Gastroesophageal sphincter (tissue), 4 donors: ENCODE measurements at regions not wholly inside any gene's neighbourhood (a gene's known extent, or its start where the extent isn't known, plus 50 kb on each side); places are given as distances from the start of the nearest gene placed in this dataset.

Source experiments
- ATAC-seq: fragments of 150-250 bp; one replicate; pipeline ENCODE4 v1.9.1; 2016; ENCODE audit warnings: mild to moderate bottlenecking, moderate library complexity
- H3K27ac ChIP-seq, 4 donors: fragments of 200-600 bp; sonication (generic) in 3 of 4; 1 replicate in 3 of 4; 2 replicates in 1 of 4; pipeline ENCODE4 v1.5.1; 2016 to 2019
- H3K27me3 ChIP-seq: fragments of 200-600 bp; sonication (generic); one replicate; pipeline ENCODE4 v1.5.1; 2019
- H3K36me3 ChIP-seq, 2 donors: fragments of 200-600 bp; sonication (generic); one replicate each; pipeline ENCODE4 v1.5.1; 2019; ENCODE audit warnings: control low read depth in 1 of 2
- H3K4me1 ChIP-seq, 3 donors: fragments of 200-600 bp; sonication (generic); 1 replicate in 2 of 3; 2 replicates in 1 of 3; pipeline ENCODE4 v1.5.1; 2016 to 2019; ENCODE audit warnings: control low read depth in 2 of 3
- H3K4me3 ChIP-seq, 2 donors: fragments of 200-600 bp; sonication (generic); one replicate each; pipeline ENCODE4 v1.5.1; 2019; ENCODE audit warnings: mild to moderate bottlenecking in 1 of 2, moderate library complexity in 1 of 2
- H3K9me3 ChIP-seq, 3 donors: fragments of 200-600 bp; sonication (generic); one replicate each; pipeline ENCODE4 v1.5.1; 2017 to 2019; ENCODE audit warnings: control low read depth in 2 of 3
- EP300 ChIP-seq: sonication (generic); formaldehyde crosslinking; IDR thresholded peaks from one replicate; pipeline ENCODE4 v1.6.1; 2017; ENCODE audit warnings: antibody characterized with exemption, mild to moderate bottlenecking
- POLR2A ChIP-seq, 2 donors: fragments of 450-650 bp; IDR thresholded peaks; one replicate each; pipeline ENCODE4 v1.6.1; 2017; ENCODE audit warnings: antibody characterized with exemption in 2 of 2, mild to moderate bottlenecking in 2 of 2, moderate library complexity in 1 of 2
- POLR2AphosphoS5 ChIP-seq: sonication (generic); formaldehyde crosslinking; IDR thresholded peaks from one replicate; pipeline ENCODE4 v1.6.1; 2017; ENCODE audit warnings: antibody characterized with exemption
- WGBS, 2 donors: methylation state at CpG; one replicate each; pipeline ENCODE4 v1.1.5; 2018; ENCODE audit warnings: low coverage in 1 of 2; 5-methylcytosine and 5-hydroxymethylcytosine counted together
- TF ChIP-seq, protein P1 (sequence below), 4 experiments: fragments of 200-600 bp in 2 of 4; fragments of 450-650 bp in 2 of 4; sonication (generic) in 1 of 4; IDR thresholded peaks; one replicate each; pipeline ENCODE4 v1.5.1; 2017 to 2019; ENCODE audit warnings: antibody characterized with exemption in 4 of 4, mild to moderate bottlenecking in 2 of 4, moderate library complexity in 2 of 4

DNA sequence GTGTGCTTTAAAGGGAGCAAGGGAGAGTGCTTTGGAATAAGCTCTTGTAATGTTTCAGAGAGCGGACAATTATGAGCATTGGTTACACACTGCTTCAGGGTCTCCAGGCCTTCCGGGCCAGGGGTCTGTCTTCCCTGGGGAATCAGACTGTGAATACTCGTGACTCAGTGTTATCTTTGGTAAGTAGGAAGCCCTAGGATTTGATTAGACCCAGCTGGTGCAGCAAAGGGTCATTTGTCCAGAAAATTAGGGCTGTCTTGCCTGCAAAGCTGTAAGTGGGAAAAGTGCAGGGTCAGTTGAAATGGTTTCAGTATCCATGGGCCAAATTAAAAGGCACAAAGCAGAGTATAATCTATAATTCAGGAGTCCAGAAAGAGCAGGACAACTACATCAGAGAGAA is 475.6 kb downstream of the MED13L start:
- no peaks in the 10 kb centered on the region for H3K4me1 ChIP-seq
- no peak overlapping the region for H3K4me3 ChIP-seq
- no peak overlapping the region for H3K27ac ChIP-seq

DNA sequence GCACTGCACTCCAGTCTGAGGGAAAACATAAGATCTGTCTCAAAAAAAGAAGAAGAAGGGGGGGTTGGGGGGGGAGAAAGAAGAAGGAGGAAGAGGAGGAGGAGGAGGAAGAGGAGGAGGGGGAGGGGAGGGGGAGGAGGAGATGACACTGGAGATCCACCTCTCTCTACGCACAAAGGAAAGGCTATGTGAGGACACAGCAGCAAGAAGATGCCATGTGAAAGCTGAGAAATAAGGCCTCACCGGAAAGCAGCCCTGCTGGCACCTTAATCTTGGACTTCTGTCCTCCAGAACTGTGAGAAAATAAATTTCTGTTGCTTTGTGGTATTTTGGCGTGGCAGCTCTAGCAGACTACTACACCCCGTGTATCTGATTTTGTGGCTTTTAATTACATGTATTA is 477.9 kb downstream of the MED13L start:
- ATAC-seq, result no peak
- TF ChIP-seq POLR2AphosphoS5, result no peak
- TF ChIP-seq, protein P1, sequence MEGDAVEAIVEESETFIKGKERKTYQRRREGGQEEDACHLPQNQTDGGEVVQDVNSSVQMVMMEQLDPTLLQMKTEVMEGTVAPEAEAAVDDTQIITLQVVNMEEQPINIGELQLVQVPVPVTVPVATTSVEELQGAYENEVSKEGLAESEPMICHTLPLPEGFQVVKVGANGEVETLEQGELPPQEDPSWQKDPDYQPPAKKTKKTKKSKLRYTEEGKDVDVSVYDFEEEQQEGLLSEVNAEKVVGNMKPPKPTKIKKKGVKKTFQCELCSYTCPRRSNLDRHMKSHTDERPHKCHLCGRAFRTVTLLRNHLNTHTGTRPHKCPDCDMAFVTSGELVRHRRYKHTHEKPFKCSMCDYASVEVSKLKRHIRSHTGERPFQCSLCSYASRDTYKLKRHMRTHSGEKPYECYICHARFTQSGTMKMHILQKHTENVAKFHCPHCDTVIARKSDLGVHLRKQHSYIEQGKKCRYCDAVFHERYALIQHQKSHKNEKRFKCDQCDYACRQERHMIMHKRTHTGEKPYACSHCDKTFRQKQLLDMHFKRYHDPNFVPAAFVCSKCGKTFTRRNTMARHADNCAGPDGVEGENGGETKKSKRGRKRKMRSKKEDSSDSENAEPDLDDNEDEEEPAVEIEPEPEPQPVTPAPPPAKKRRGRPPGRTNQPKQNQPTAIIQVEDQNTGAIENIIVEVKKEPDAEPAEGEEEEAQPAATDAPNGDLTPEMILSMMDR (IDR thresholded peaks at IDR 0.05), result no peak
- no peak for TF ChIP-seq POLR2A (IDR thresholded peaks at IDR 0.05)
- TF ChIP-seq EP300, result no peak
- H3K36me3 ChIP-seq, result no peaks in the 10 kb centered on the region
- H3K9me3 ChIP-seq, result no peaks in the 10 kb centered on the region
- WGBS, 2 donors, result 90 to 93% methylated on average over 2 to 4 of the region's 4 CpGs
- no peak overlapping the region for H3K4me3 ChIP-seq
- no peaks in the 10 kb centered on the region for H3K27me3 ChIP-seq
- no peaks in the 10 kb centered on the region for H3K4me1 ChIP-seq
- no peak overlapping the region for H3K27ac ChIP-seq

More for the DNA sequence above, 475.6 kb downstream of the MED13L start:
- WGBS, 2 donors, result 37 to 100% methylated on average over 1 to 3 of the region's 3 CpGs
- H3K36me3 ChIP-seq, result no peaks in the 10 kb centered on the region
- TF ChIP-seq POLR2A (IDR thresholded peaks at IDR 0.05), result no peak
- no peak for TF ChIP-seq POLR2AphosphoS5
- TF ChIP-seq, protein P1 (IDR thresholded peaks at IDR 0.05), result no peak
- TF ChIP-seq EP300, result no peak
- no peak for ATAC-seq
- H3K27me3 ChIP-seq, result peaks cover under 1% of the 10 kb centered on the region
- no peaks in the 10 kb centered on the region for H3K9me3 ChIP-seq

DNA sequence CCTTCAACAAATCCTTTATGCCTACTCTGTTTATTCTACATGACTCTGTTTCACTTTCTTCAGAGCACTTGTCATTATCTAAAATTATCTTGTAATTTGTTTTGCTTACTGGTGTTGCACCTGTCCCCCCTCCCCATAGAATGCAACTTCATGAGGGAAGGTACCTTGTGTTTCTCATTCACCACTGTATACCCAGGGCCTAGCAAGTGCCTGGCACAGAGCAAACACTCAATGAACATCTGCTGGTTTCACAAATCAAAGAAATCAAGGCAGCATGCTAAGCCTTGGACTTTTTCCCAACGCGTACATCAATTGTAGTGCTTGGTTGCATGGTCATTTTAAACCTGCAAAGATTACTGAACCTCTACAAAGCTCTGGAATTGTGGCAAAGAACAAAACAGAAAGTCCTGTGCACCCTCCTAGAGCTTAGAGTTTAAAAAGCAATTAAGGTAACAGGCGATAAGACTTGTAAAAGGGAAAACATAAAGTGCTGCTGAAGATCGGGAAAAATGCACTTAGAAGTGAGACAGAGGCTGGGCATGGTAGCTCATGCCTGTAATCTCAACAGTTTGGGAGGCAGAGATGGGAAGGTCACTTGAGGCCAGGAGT is 479.1 kb downstream of the MED13L start:
- TF ChIP-seq EP300 (no peak), POLR2AphosphoS5 (no peak), POLR2A (IDR thresholded peaks at IDR 0.05) (no peak)
- TF ChIP-seq, protein P1 (IDR thresholded peaks at IDR 0.05), result no peak
- no peak for ATAC-seq
- WGBS, 2 donors, result 76% methylated on average over 4 of the region's 4 CpGs; no CpG with 5 or more reads in 1 of the 2 donors
- H3K27me3 ChIP-seq, result no peaks in the 10 kb centered on the region
- H3K9me3 ChIP-seq, result no peaks in the 10 kb centered on the region
- no peak overlapping the region for H3K27ac ChIP-seq
- no peak overlapping the region for H3K4me3 ChIP-seq
- no peaks in the 10 kb centered on the region for H3K36me3 ChIP-seq
- no peaks in the 10 kb centered on the region for H3K4me1 ChIP-seq

DNA sequence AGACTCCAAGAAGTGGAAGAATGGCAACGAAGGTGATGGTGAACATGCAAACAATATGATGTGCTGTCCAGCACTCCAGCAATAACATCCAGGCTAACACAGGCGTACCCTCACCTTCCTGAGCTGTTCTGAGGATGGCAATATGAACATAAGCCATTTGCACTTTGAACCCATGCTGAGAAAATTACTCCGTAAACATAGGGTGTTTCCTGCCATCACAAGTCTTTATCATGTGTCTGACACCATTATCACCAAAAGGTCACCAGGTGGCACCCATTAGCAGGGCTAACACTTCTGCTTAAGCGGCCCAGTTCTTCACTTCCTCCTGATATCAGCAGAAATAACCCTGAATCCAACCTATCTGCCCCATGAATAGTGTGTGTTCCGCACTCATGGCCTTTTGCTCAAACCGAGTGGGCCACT is 482.8 kb downstream of the MED13L start:
- Histone ChIP-seq H3K4me3 (no peak overlapping the region), H3K27me3 (peaks cover 19% of the 10 kb centered on the region), H3K36me3 (no peaks in the 10 kb centered on the region), H3K27ac (no peak overlapping the region), H3K4me1 (no peaks in the 10 kb centered on the region), H3K9me3 (no peaks in the 10 kb centered on the region)
- 70 to 82% methylated on average over 5 to 6 of the region's 6 CpGs for WGBS, 2 donors
- no peak for ATAC-seq
- TF ChIP-seq, protein P1 (IDR thresholded peaks at IDR 0.05), result no peak
- TF ChIP-seq POLR2AphosphoS5, result no peak

DNA sequence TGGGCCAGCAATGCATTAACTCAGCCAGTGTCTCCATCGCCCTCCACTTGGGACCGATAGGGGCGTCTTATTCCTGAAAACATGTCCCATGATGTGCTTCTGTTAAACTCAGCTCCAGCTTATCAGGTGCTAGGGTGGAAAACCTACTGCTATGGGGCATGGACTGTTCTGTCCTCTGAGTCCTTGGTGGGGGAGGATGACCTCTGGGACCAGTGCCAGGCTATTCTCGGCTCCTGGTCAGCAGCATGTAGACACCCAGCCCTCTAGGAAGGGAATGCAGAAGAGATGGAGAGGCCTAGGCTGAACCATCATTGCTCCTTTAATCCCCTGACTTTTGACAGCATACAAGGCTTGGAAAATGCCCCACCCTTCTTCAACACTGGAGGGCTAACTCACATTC is 486.2 kb downstream of the MED13L start:
- H3K36me3 ChIP-seq, result no peaks in the 10 kb centered on the region
- TF ChIP-seq, protein P1 (IDR thresholded peaks at IDR 0.05), result no peak
- TF ChIP-seq POLR2A (IDR thresholded peaks at IDR 0.05) (no peak), EP300 (no peak), POLR2AphosphoS5 (no peak)
- no CpG with 5 or more reads among the region's 4 CpGs for WGBS, 2 donors
- no peak overlapping the region for H3K27ac ChIP-seq
- H3K4me1 ChIP-seq, result no peaks in the 10 kb centered on the region
- no peak for ATAC-seq
- H3K27me3 ChIP-seq, result peaks cover 27% of the 10 kb centered on the region
- H3K9me3 ChIP-seq, result peaks cover 0 to 7% (median 0%) of the 10 kb centered on the region in 3 donors
- no peak overlapping the region for H3K4me3 ChIP-seq
